HepG2 (cell line): ENCODE measurements at regions not wholly inside any gene's neighbourhood (a gene's known extent, or its start where the extent isn't known, plus 50 kb on each side); places are given as distances from the start of the nearest gene placed in this dataset.

ENCODE experiments used
- ATAC-seq: fragments of 200-7000 bp; cut with Tn5 transposase; 3 replicates; pipeline ENCODE4 v1.9.1; 2020; ENCODE audit warnings: mild to moderate bottlenecking, moderate library complexity
- BruUV-seq: library from RNA; stranded (reverse); fragments of 400-500 nt; replicated peaks from 2 replicates; lab custom pipeline; 2021; lab: Mats Ljungman, UMichigan
- CTCF ChIA-PET: fragments of 300-600 bp; formaldehyde crosslinking; extraction: SDS; loops from one replicate; lab custom pipeline; 2021; ENCODE audit warnings: low total read pairs, inconsistent platforms, low intra/inter-chr PET ratio; lab: Yijun Ruan, JAX
- POLR2A ChIA-PET: fragments of 350-600 bp; sonication (Branson Sonifier 250); formaldehyde crosslinking; loops from one replicate; lab custom pipeline; 2020; ENCODE audit warnings: antibody characterized with exemption, inconsistent platforms; lab: Yijun Ruan, JAX
- DNase-seq: peaks from one replicate; pipeline ENCODE4 v3.0.0-alpha.2; 2015; ENCODE audit warnings: low spot score
- FAIRE-seq: peaks from 3 replicates; lab custom pipeline; 2011; peaks lifted over from hg19 to GRCh38; lab: Jason Lieb, UNC
- H2AFZ ChIP-seq: one replicate; pipeline ENCODE4 v1.6.1; 2011; ENCODE audit warnings: low read length, inconsistent platforms
- H3K27ac ChIP-seq: fragments of 300-600 bp; 3 replicates; pipeline ENCODE4 v1.8.0; 2011; ENCODE audit warnings: mixed run types, mild to moderate bottlenecking, mixed read lengths, low read length, inconsistent platforms; ENCODE audit not compliant: insufficient read depth; ENCODE audit errors: extremely low read length
- H3K27me3 ChIP-seq, 2 experiments: fragments of 200-600 bp in 1 of 2; 2 replicates in 1 of 2; 3 replicates in 1 of 2; pipeline versions ENCODE4 v1.6.0 to v1.8.0; 2011; ENCODE audit warnings: low read length in 2 of 2, mild to moderate bottlenecking in 2 of 2, moderate library complexity in 2 of 2, inconsistent platforms in 1 of 2; ENCODE audit not compliant: insufficient read depth in 2 of 2, control insufficient read depth in 1 of 2
- H3K36me3 ChIP-seq, 2 experiments: fragments of 200-600 bp in 1 of 2; replicated peaks in 1 of 2; 2 replicates in 1 of 2; 3 replicates in 1 of 2; pipeline versions ENCODE4 v1.5.1 to v1.8.0; 2011; ENCODE audit warnings: low read length in 2 of 2, inconsistent platforms in 1 of 2; ENCODE audit not compliant: insufficient read depth in 2 of 2, control insufficient read depth in 1 of 2
- H3K4me1 ChIP-seq: 2 replicates; pipeline ENCODE4 v1.5.1; 2012; ENCODE audit warnings: low read length, inconsistent platforms; ENCODE audit not compliant: insufficient read depth
- H3K4me2 ChIP-seq: 2 replicates; pipeline ENCODE4 v1.6.0; 2011; ENCODE audit warnings: low read depth, low read length, inconsistent platforms
- H3K4me3 ChIP-seq, 3 experiments: fragments of 200-600 bp in 1 of 3; sonication (generic), shearing (Covaris generic) in 1 of 3; replicated peaks in 1 of 3; 2 replicates each; pipeline ENCODE4 v1.5.1; 2011 to 2016; ENCODE audit warnings: low read length in 3 of 3, inconsistent platforms in 2 of 3, low read depth in 2 of 3, mild to moderate bottlenecking in 2 of 3, control low read depth in 1 of 3, mixed read lengths in 1 of 3; ENCODE audit not compliant: insufficient read depth in 1 of 3
- H3K79me2 ChIP-seq: one replicate; pipeline ENCODE4 v1.6.1; 2011; ENCODE audit warnings: low read length, inconsistent platforms; ENCODE audit not compliant: insufficient read depth
- H3K9ac ChIP-seq: 2 replicates; pipeline ENCODE4 v1.6.0; 2011; ENCODE audit warnings: mild to moderate bottlenecking, low read depth, low read length, inconsistent platforms; ENCODE audit not compliant: insufficient read depth
- H3K9me3 ChIP-seq: 2 replicates; pipeline ENCODE4 v1.5.1; 2012; ENCODE audit warnings: mild to moderate bottlenecking, low read length
- H4K20me1 ChIP-seq: 2 replicates; pipeline ENCODE4 v1.6.0; 2011; ENCODE audit warnings: inconsistent platforms, mild to moderate bottlenecking, low read length, moderate library complexity; ENCODE audit not compliant: insufficient read depth
- GABPB1 ChIP-seq: IDR thresholded peaks from 2 replicates; pipeline ENCODE4 v1.6.1; 2016; ENCODE audit warnings: mild to moderate bottlenecking, missing genetic modification reagents, moderate library complexity, missing compliant biosample characterization
- HOXA7 ChIP-seq: sonication (generic); formaldehyde crosslinking; IDR thresholded peaks from 2 replicates; pipeline ENCODE4 v1.8.1; 2022; ENCODE audit warnings: mild to moderate bottlenecking, missing genetic modification reagents, moderate library complexity
- KLF11 ChIP-seq: IDR thresholded peaks from 2 replicates; pipeline ENCODE4 v1.6.1; 2016; ENCODE audit warnings: missing compliant biosample characterization
- KLF16 ChIP-seq, 2 experiments: sonication (generic) in 1 of 2; formaldehyde crosslinking in 1 of 2; IDR thresholded peaks; 2 replicates each; pipeline versions ENCODE4 v1.6.1 to v1.8.0; 2016 to 2023; ENCODE audit warnings: missing genetic modification reagents in 2 of 2, missing compliant biosample characterization in 1 of 2
- MAFK ChIP-seq, 2 experiments: IDR thresholded peaks in 1 of 2; conservative IDR thresholded peaks in 1 of 2; 2 replicates each; pipeline ENCODE4 v1.6.1; 2011; ENCODE audit warnings: improper control_type of control experiment in 2 of 2, low read length in 2 of 2
- NFE2L2 ChIP-seq: fragments of 150-350 bp; IDR thresholded peaks from 2 replicates; pipeline ENCODE4 v1.6.1; 2014; ENCODE audit warnings: low read length
- SKI ChIP-seq: fragments of 450-650 bp; IDR thresholded peaks from one replicate; pipeline ENCODE4 v1.6.1; 2018; ENCODE audit warnings: mild to moderate bottlenecking; ENCODE audit not compliant: partially characterized antibody
- ZNF496 ChIP-seq: sonication (generic); formaldehyde crosslinking; IDR thresholded peaks from 2 replicates; pipeline ENCODE4 v1.8.1; 2023; ENCODE audit warnings: mild to moderate bottlenecking, moderate library complexity, missing genetic modification reagents; ENCODE audit not compliant: insufficient replicate concordance
- ZNF549 ChIP-seq: sonication (generic); formaldehyde crosslinking; IDR thresholded peaks from 2 replicates; pipeline ENCODE4 v1.5.0; 2020; ENCODE audit warnings: missing genetic modification reagents
- ZNF572 ChIP-seq: sonication (generic); formaldehyde crosslinking; IDR thresholded peaks from 2 replicates; pipeline ENCODE4 v1.5.1; 2020; ENCODE audit warnings: mild to moderate bottlenecking, missing genetic modification reagents
- ZNF577 ChIP-seq: sonication (generic); formaldehyde crosslinking; IDR thresholded peaks from 2 replicates; pipeline ENCODE4 v1.4.0; 2020; ENCODE audit warnings: mild to moderate bottlenecking, low read depth, missing genetic modification reagents, borderline replicate concordance
- ZNF615 ChIP-seq: sonication (generic); formaldehyde crosslinking; IDR thresholded peaks from 2 replicates; pipeline ENCODE4 v1.5.0; 2020; ENCODE audit warnings: mild to moderate bottlenecking, missing genetic modification reagents, borderline replicate concordance
- WGBS: methylation state at CpG from one replicate; pipeline ENCODE4 v1.1.6; 2017; ENCODE audit warnings: low lambda C conversion rate; 5-methylcytosine and 5-hydroxymethylcytosine counted together
- in situ Hi-C: cut with HindIII; loops from 2 replicates; pipeline ENCODE4 v1.10.0; 2017; ENCODE audit warnings: low pct_unique_long_range_greater_than_20kb; ENCODE audit not compliant: extremely low pct_ligation_motif_present
- intact Hi-C: fragments of 100-400 bp; cut with micrococcal nuclease; formaldehyde crosslinking; loops from one replicate; pipeline ENCODE4 v1.10.0; 2022; ENCODE audit not compliant: unreplicated experiment

DNA sequence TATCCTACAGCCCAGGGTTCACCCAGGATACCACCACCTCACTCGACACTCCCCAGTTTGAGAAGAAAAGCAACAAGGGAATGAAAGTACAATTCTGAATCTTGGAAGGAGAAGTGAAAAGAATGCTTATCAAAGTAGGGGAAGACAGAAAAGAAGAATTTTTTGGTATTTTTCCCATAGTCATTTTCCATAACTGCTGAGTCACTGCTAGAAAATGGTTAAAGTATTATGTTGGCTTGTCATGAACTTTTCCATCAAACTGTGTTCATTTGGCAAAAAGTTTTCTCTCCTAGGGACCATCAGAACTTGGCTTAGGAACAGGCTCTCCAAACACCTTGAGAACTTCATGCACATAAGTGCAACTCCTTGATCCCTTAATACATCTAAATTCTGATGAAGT lies 192.0 kb downstream of the BCL11A start:
- FAIRE-seq (no peak), DNase-seq (no peak)
- in situ Hi-C loops = no loop called here
- no peak overlapping the region for H2AFZ ChIP-seq
- POLR2A ChIA-PET = no interaction called here
- H3K36me3 ChIP-seq = no peaks in the 10 kb centered on the region
- no TSS peak for BruUV-seq
- TF ChIP-seq KLF16 (CRISPR knock-in tag; IDR thresholded peaks at IDR 0.05) (no peak), MAFK (conservative IDR thresholded peaks at IDR 0.05 in 1 of 2, IDR thresholded peaks at IDR 0.05 in 1 of 2; ENCODE audit: low read length in 2 of 2) (peak in 1 of 2 experiments; percentile 44; a peak in 3 of 4 replicates), KLF11 (CRISPR knock-in tag) (no peak), ZNF549 (CRISPR knock-in tag) (no peak), ZNF615 (CRISPR knock-in tag) (no peak), ZNF496 (CRISPR knock-in tag) (no peak), GABPB1 (no peak), SKI (no peak), NFE2L2 (peak; percentile 75), HOXA7 (CRISPR knock-in tag) (no peak), ZNF572 (CRISPR knock-in tag) (no peak), ZNF577 (CRISPR knock-in tag) (no peak)
- TF ChIP-seq, all 625 proteins: peak for 2
- H3K4me3 ChIP-seq = no peak overlapping the region
- H3K79me2 ChIP-seq = no peaks in the 10 kb centered on the region
- WGBS = 4% methylated on average over 1 of the region's 1 CpG
- H4K20me1 ChIP-seq = no peaks in the 10 kb centered on the region
- CTCF ChIA-PET = no interaction called here
- H3K9ac ChIP-seq = no peak overlapping the region
- H3K4me2 ChIP-seq = no peak overlapping the region
- no peak overlapping the region for H3K27ac ChIP-seq
- H3K4me1 ChIP-seq = no peaks in the 10 kb centered on the region
- no peak for ATAC-seq
- peaks cover 0 to under 1% of the 10 kb centered on the region in 2 experiments; a peak in 1 of 5 replicates for H3K27me3 ChIP-seq
- intact Hi-C loops = no loop called here
- H3K9me3 ChIP-seq = no peaks in the 10 kb centered on the region
